Neural cell (in vitro differentiated cells): ENCODE measurements at regions not wholly inside any gene's neighbourhood (a gene's known extent, or its start where the extent isn't known, plus 50 kb on each side); places are given as distances from the start of the nearest gene placed in this dataset.

Experiments used
- H2AFZ ChIP-seq: fragments of 200-600, 300-800 bp; sonication (generic), shearing (Covaris generic); 2 replicates; pipeline ENCODE4 v1.6.0; 2014; ENCODE audit warnings: low read depth, mild to moderate bottlenecking, antibody characterized with exemption, low read length, moderate library complexity
- H3F3A ChIP-seq: fragments of 200-600 bp; shearing (Covaris generic); 2 replicates; pipeline ENCODE4 v1.6.1; 2016; ENCODE audit warnings: mild to moderate bottlenecking, moderate library complexity, mixed read lengths, antibody characterized with exemption, low read length; ENCODE audit not compliant: insufficient read depth, poor library complexity, severe bottlenecking
- H3K27ac ChIP-seq: fragments of 200-600, 300-800 bp; sonication (generic), shearing (Covaris generic); 2 replicates; pipeline ENCODE4 v1.5.1; 2014; ENCODE audit warnings: mild to moderate bottlenecking, low read length, moderate library complexity
- H3K27me3 ChIP-seq: fragments of 300-800, 200-600 bp; sonication (generic), shearing (Covaris generic); 2 replicates; pipeline ENCODE4 v1.6.0; 2014; ENCODE audit warnings: mild to moderate bottlenecking, low read depth, low read length, moderate library complexity; ENCODE audit not compliant: insufficient read depth
- H3K36me3 ChIP-seq: fragments of 300-800, 200-600 bp; sonication (generic), shearing (Covaris generic); 2 replicates; pipeline ENCODE4 v1.5.1; 2014; ENCODE audit warnings: mild to moderate bottlenecking, antibody characterized with exemption, low read length, moderate library complexity; ENCODE audit not compliant: insufficient read depth
- H3K4me2 ChIP-seq: fragments of 300-800, 200-600 bp; sonication (generic), shearing (Covaris generic); 2 replicates; pipeline ENCODE4 v1.6.0; 2014; ENCODE audit warnings: mild to moderate bottlenecking, low read length
- H3K4me3 ChIP-seq: fragments of 300-800, 200-600 bp; sonication (generic), shearing (Covaris generic); 2 replicates; pipeline ENCODE4 v1.5.1; 2014; ENCODE audit warnings: mild to moderate bottlenecking, low read length, moderate library complexity
- H3K79me2 ChIP-seq: fragments of 200-600 bp; shearing (Covaris generic); replicated peaks from 2 replicates; pipeline ENCODE4 v1.6.0; 2014; ENCODE audit warnings: mild to moderate bottlenecking, low read length, moderate library complexity; ENCODE audit not compliant: insufficient read depth
- H3K9ac ChIP-seq: fragments of 300-800, 200-600 bp; sonication (generic), shearing (Covaris generic); 2 replicates; pipeline ENCODE4 v1.6.1; 2016; ENCODE audit warnings: mild to moderate bottlenecking, low read length, mixed read lengths
- H3K9me2 ChIP-seq: fragments of 200-600 bp; shearing (Covaris generic); 2 replicates; pipeline ENCODE4 v1.6.1; 2016; ENCODE audit warnings: mild to moderate bottlenecking, low read length, mixed read lengths; ENCODE audit not compliant: insufficient read depth
- H3K9me3 ChIP-seq: fragments of 200-600, 300-800 bp; sonication (generic), shearing (Covaris generic); 2 replicates; pipeline ENCODE4 v1.6.1; 2016; ENCODE audit warnings: mild to moderate bottlenecking, mixed run types, low read length, moderate library complexity, mixed read lengths
- H4K20me1 ChIP-seq: fragments of 200-600 bp; shearing (Covaris generic); 2 replicates; pipeline ENCODE4 v1.6.1; 2016; ENCODE audit warnings: mild to moderate bottlenecking, mixed run types; ENCODE audit not compliant: insufficient read depth
- CTCF ChIP-seq: fragments of 450-650 bp; IDR thresholded peaks from 2 replicates; pipeline ENCODE4 v1.5.1; 2014; ENCODE audit warnings: antibody characterized with exemption, mild to moderate bottlenecking, moderate library complexity; ENCODE audit not compliant: poor library complexity, severe bottlenecking
- EP300 ChIP-seq: fragments of 450-650 bp; conservative IDR thresholded peaks from 2 replicates; pipeline ENCODE4 v1.6.1; 2014; ENCODE audit warnings: antibody characterized with exemption, mild to moderate bottlenecking, moderate library complexity; ENCODE audit not compliant: poor library complexity, severe bottlenecking
- EZH2 ChIP-seq: fragments of 200-600, 300-800 bp; shearing (Covaris generic), sonication (generic); IDR thresholded peaks from 2 replicates; pipeline ENCODE4 v1.6.1; 2014; ENCODE audit warnings: antibody characterized with exemption, low read length, borderline replicate concordance, mild to moderate bottlenecking; ENCODE audit not compliant: insufficient read depth, poor library complexity, severe bottlenecking
- MXI1 ChIP-seq: fragments of 450-650 bp; conservative IDR thresholded peaks from 2 replicates; pipeline ENCODE4 v1.6.1; 2014; ENCODE audit warnings: antibody characterized with exemption, mild to moderate bottlenecking; ENCODE audit not compliant: poor library complexity, severe bottlenecking
- POLR2AphosphoS5 ChIP-seq: IDR thresholded peaks from 2 replicates; pipeline ENCODE4 v1.6.1; 2012
- RAD21 ChIP-seq: fragments of 450-650 bp; conservative IDR thresholded peaks from 2 replicates; pipeline ENCODE4 v1.6.1; 2014; ENCODE audit warnings: antibody characterized with exemption, mild to moderate bottlenecking, moderate library complexity
- REST ChIP-seq: IDR thresholded peaks from 2 replicates; pipeline ENCODE4 v1.6.1; 2012; ENCODE audit warnings: borderline replicate concordance
- SMC3 ChIP-seq: fragments of 450-650 bp; conservative IDR thresholded peaks from 2 replicates; pipeline ENCODE4 v1.6.1; 2014; ENCODE audit warnings: antibody characterized with exemption, mild to moderate bottlenecking, moderate library complexity; ENCODE audit not compliant: poor library complexity
- TAF1 ChIP-seq: IDR thresholded peaks from 2 replicates; pipeline ENCODE4 v1.6.1; 2012; ENCODE audit warnings: low read depth

GRCh38 chr1:167158111-167158812 is 62.4 kb upstream of the POU2F1 start:
- Histone ChIP-seq H3F3A (no peaks in the 10 kb centered on the region), H3K27me3 (no peaks in the 10 kb centered on the region), H3K4me3 (no peak overlapping the region), H3K9ac (no peak overlapping the region), H3K4me2 (no peak overlapping the region), H3K36me3 (no peaks in the 10 kb centered on the region), H3K27ac (no peak overlapping the region), H3K79me2 (no peaks in the 10 kb centered on the region), H2AFZ (no peak overlapping the region), H3K9me3 (no peaks in the 10 kb centered on the region), H4K20me1 (no peaks in the 10 kb centered on the region), H3K9me2 (no peaks in the 10 kb centered on the region)
- TF ChIP-seq POLR2AphosphoS5 (no peak), CTCF (no peak), EZH2 (no peak), RAD21 (no peak), EP300 (no peak), TAF1 (no peak), MXI1 (no peak), REST (no peak), SMC3 (no peak)

GRCh38 chr1:167158813-167159275 is 61.8 kb upstream of the POU2F1 start:
- Histone ChIP-seq H2AFZ (no peak overlapping the region), H3K36me3 (no peaks in the 10 kb centered on the region), H3F3A (no peaks in the 10 kb centered on the region), H4K20me1 (no peaks in the 10 kb centered on the region), H3K9me3 (no peaks in the 10 kb centered on the region), H3K9ac (no peak overlapping the region), H3K27me3 (no peaks in the 10 kb centered on the region), H3K79me2 (no peaks in the 10 kb centered on the region), H3K4me2 (no peak overlapping the region), H3K9me2 (no peaks in the 10 kb centered on the region), H3K27ac (no peak overlapping the region), H3K4me3 (no peak overlapping the region)
- TF ChIP-seq EZH2: no peak
- TF ChIP-seq RAD21: no peak
- no peak for TF ChIP-seq POLR2AphosphoS5
- TF ChIP-seq TAF1: no peak
- no peak for TF ChIP-seq SMC3
- no peak for TF ChIP-seq MXI1
- no peak for TF ChIP-seq CTCF
- no peak for TF ChIP-seq EP300
- no peak for TF ChIP-seq REST
